ENCODE measurements at regions not wholly inside any gene's neighbourhood (a gene's known extent, or its start where the extent isn't known, plus 50 kb on each side); places are given as distances from the start of the nearest gene placed in this dataset.

DNA sequence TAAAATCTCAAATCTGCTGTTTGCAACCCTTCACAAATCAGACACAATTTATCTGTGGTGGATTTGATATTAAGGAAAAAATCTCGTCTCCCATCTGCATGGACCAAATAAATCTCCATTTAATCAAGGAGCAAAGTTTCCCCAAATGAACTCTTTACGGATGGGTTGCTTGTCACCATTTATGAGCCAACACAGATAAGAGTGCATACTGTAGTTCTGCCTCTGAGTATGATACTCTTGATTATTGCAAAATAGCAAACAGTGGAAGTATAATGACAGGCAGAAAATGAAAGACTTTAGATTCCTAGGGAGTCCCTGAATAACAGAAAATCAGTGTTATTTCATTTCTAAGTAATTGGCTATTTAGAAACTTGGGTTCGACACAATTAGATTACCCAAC is 1395.9 kb downstream of the FAM181B start:
- CTCF ChIA-PET, result no interaction called here
- Histone ChIP-seq H3K27me3 (ENCODE audit: control insufficient read depth in 2 of 2, insufficient read depth in 2 of 2, low read length in 2 of 2) (no peaks in the 10 kb centered on the region), H3K79me2 (ENCODE audit: control insufficient read depth, insufficient read depth, low read length) (no peaks in the 10 kb centered on the region), H3K9me1 (replicated peaks; ENCODE audit: control insufficient read depth, extremely low read depth, insufficient read depth, low read length) (no peaks in the 10 kb centered on the region), H3K36me3 (ENCODE audit: control insufficient read depth in 2 of 2, extremely low read depth in 1 of 2, insufficient read depth in 2 of 2, low read length in 2 of 2) (no peaks in the 10 kb centered on the region), H3K4me3 (replicated peaks in 1 of 3; ENCODE audit: insufficient read depth in 1 of 3, low read depth in 1 of 3, low read length in 3 of 3) (no peak overlapping the region), H3K4me2 (ENCODE audit: insufficient read depth, low read length) (no peak overlapping the region), H3K9me3 (replicated peaks; ENCODE audit: control insufficient read depth, insufficient read depth, low read length) (peaks cover 3% of the 10 kb centered on the region), H4K20me1 (replicated peaks; ENCODE audit: control insufficient read depth, extremely low read depth, insufficient read depth, low read length) (no peaks in the 10 kb centered on the region), H3K27ac (ENCODE audit: insufficient read depth, low read depth, low read length) (no peak overlapping the region), H2AFZ (ENCODE audit: low read depth, low read length) (no peak overlapping the region), H3K9ac (replicated peaks; ENCODE audit: extremely low read depth, insufficient read depth, low read length) (no peak overlapping the region), H3K4me1 (ENCODE audit: control insufficient read depth, extremely low read depth, insufficient read depth, low read length) (no peaks in the 10 kb centered on the region)
- no peak for DNase-seq (ENCODE audit: low read depth, low spot score)
- POLR2A ChIA-PET, result no interaction called here
- dilution Hi-C loops (cut with MboI; ENCODE audit: extremely low pct_ligation_motif_present, low sequenced_read_pairs), result no loop called here
- intact Hi-C loops (cut with micrococcal nuclease), result no loop called here
- TF ChIP-seq FOS (IDR thresholded peaks at IDR 0.05; ENCODE audit: borderline replicate concordance, insufficient read depth, low read length) (no peak), POLR2A (IDR thresholded peaks at IDR 0.05; ENCODE audit: low read depth, low read length) (no peak), MAX (IDR thresholded peaks at IDR 0.05; ENCODE audit: insufficient read depth, insufficient read length) (no peak), JUN (IDR thresholded peaks at IDR 0.05; ENCODE audit: borderline replicate concordance, insufficient read depth, insufficient read length, low read depth) (no peak), EZH2 (IDR thresholded peaks at IDR 0.05; ENCODE audit: borderline replicate concordance, low read depth, low read length, severe bottlenecking) (no peak), POLR2AphosphoS5 (IDR thresholded peaks at IDR 0.05; ENCODE audit: insufficient read depth, low read depth, low read length) (no peak), CTCF (IDR thresholded peaks at IDR 0.05; ENCODE audit: extremely low read depth in 1 of 2, insufficient read depth in 1 of 2, low read depth in 1 of 2, low read length in 2 of 2) (no peak), MYC (IDR thresholded peaks at IDR 0.05; ENCODE audit: low read depth, low read length) (no peak), GATA2 (IDR thresholded peaks at IDR 0.05; ENCODE audit: insufficient read depth, insufficient read length, low read depth, low read length) (no peak)
- FAIRE-seq, result no peak
- no TSS peak for BruUV-seq (replicated peaks)
